GM21786 (cell line): ENCODE measurements at regions not wholly inside any gene's neighbourhood (a gene's known extent, or its start where the extent isn't known, plus 50 kb on each side); places are given as distances from the start of the nearest gene placed in this dataset.
"Not testable (repeated sequence)": the region's sequence is repeated elsewhere in the genome, so short reads cannot be mapped to it uniquely, and the experiment has no call there.

Experiments
- ATAC-seq: cut with Tn5 transposase; IDR thresholded peaks from one replicate; pipeline ENCODE4 v1.9.1; 2021; ENCODE audit not compliant: unreplicated experiment

DNA sequence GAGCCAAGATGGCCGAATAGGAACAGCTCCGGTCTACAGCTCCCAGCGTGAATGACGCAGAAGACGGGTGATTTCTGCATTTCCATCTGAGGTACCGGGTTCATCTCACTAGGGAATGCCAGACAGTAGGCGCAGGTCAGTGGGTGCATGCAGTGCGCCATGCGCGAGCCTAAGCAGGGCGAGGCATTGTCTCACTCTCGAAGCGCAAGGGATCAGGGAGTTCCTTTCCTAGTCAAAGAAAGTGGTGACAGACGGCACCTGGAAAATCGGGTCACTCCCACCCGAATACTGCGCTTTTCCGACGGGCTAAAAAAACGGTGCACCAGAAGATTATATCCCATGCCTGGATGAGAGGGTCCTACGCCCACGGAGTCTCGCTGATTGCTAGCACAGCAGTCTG lies 600.1 kb downstream of the PRR16 start:
- not testable (repeated sequence) for ATAC-seq

DNA sequence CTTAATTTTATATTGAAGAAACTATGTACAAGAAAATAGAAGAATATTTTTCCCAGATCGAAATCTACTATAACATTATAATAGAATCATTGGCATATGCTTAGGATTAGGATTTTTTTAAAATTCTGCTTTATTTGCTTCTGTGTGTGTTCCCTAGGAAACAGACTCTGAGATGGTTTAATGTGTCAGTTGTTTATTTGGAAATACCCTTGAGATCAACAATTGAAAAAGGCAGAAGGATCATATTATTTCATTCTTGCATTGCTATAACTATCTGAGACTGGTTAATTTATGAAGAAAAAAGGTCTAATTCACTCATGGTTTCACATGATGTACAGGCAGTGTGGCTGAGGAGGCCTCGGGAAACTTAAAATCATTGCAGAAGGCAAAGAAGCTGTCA lies 622.6 kb downstream of the PRR16 start:
- no peak for ATAC-seq

DNA sequence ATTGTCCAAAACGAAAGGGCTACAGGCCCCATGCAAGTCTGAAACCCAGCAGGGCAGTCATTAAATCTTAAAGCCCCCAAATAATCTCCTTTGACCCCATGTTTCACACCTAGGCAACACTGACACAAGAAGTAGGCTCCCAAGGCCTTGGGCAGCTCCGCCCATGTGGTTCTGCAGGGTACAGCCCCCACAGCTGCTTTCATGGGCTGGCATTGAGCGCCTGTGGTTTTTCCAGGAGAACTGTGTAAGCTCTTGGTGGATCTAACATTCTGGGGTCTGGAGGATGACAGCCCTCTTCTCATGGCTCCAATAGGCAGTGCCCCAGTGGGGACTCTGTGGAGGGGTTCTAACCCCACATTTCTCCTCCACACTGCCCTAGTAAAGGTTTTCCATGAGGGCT lies 623.5 kb downstream of the PRR16 start:
- ATAC-seq, result no peak

DNA sequence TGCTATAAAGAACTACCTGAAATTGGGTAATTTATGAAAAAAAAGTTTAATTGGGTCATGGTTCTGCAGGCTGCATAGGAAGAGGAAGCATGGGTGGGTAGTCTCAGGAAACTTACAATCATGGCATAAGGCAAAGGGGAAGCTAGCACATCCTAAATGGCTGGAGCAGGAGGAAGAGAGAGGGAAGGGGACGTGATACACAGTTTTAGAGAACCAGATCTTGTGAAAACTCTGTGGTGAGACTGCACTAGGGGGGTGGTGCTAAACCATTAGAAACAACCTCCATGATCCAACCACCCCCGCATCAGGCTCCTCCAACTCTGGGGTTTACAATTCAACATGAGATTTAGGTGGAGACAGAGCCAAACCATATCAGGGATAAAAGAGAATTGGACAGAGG lies 624.2 kb downstream of the PRR16 start:
- no peak for ATAC-seq

DNA sequence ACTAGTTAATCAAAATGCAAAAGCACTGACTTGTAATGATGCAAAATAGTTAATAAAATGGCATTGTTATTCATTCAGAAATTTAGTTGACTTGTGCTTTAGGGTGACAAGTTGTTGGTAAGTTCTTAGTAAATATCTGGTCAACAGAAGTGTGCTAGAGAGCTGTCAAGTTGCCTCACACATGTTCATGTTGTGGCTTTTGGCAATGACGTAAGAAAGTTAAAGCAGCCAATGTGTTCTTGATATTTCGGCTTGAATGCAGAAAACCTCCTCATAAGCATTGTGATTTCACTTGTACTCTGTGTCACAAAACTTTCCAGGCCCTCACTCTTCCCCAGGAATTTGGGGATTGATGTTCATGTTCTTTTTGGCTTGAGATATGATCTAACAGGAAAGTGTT lies 626.7 kb downstream of the PRR16 start:
- ATAC-seq, result no peak

DNA sequence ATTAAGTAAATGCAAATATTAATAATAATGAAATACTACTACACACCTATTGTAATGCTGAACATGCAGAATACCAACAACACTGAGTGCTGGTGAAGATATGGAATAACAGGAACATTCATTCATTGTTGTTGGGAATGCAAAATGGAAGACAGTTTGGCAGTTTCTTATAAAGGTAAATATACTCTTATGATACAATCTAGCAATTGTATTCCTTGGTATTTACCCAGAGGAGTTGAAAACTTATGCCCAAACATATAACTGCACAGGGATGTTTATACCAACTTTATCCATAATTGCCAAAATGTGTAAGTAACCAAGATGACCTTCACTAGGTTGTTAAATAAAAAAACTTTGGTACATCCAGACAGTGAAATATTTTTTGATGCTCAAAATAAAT lies 636.8 kb downstream of the PRR16 start:
- no peak for ATAC-seq

DNA sequence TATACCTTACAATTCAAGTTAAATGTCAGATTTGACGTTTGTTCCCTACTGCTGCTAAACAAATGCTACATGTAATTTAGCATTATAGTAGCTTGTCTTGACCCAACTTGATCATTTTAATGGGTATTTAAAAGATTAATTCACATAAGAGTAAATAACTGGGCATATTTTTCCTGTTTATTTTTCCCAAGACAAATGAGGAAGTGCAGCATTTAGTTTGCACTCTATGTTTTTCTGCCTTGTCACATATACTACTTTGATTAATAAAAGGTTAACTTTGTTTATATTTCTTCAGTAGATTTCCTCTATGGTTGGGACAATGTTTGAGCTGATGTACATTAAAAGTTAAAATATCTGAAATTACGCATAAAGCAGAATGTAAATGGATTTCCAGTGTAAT lies 641.8 kb downstream of the PRR16 start:
- no peak for ATAC-seq

DNA sequence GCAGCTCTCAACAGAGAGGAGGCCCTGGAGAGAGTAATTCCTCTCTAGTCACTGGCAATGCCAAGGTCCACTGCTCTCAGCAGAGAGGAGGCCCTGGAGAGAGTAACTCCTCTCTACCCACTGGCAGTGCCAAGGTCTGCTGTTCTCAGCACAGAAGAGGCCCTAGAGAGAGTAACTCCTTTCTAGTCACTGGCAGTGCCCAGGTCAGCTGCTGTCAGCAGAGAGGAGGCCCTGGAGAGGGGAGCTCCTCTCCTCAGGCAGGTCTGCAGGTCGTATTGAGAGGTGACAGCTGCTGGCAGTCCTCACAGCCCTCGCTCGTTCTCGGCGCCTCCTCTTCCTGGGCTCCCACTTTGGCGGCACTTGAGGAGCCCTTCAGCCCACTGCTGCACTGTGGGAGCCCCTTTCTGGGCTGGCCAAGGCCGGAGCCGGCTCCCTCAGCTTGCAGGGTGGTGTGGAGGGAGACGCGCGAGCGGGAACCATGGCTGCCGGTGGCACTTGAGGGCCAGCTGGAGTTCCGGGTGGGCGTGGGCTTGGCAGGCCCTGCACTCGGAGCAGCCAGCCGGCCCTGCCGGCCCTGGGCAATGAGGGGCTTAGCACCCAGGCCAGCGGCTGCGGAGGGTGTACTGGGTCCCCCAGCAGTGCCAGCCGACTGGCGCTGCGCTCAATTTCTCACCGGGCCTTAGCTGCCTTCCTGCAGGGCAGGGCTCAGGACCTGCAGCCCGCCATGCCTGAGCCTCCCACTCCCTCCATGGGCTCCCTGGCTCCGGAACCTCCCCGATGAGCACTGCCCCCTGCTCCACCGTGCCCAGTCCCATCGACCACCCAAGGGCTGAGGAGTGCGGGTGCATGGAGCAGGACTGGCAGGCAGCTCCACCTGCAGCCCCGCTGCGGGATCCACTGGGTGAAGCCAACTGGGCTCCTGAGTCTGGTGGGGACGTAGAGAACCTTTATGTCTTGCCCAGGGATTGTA lies 642.9 kb downstream of the PRR16 start:
- ATAC-seq, result not testable (repeated sequence)

DNA sequence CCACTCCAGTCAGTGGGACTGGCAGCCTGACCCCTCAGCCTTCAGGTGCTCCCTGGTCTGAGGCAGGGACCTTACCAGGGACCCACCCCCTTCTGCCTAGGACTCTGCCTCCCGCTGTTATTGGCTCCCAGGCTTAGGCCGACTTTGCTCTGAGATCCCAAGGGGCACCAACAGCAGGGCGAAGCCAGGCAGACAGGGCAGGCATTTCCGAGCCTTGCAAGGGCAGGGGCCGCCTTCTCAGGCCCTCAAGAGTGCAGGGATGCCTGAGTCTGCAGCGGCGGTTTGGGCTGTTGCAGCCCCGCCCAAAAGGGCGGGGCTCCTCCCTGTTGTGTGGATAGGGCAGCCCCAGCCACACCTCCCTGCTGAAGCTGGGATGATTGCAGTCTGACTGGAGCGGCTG lies 644.6 kb downstream of the PRR16 start:
- ATAC-seq, result no peak

DNA sequence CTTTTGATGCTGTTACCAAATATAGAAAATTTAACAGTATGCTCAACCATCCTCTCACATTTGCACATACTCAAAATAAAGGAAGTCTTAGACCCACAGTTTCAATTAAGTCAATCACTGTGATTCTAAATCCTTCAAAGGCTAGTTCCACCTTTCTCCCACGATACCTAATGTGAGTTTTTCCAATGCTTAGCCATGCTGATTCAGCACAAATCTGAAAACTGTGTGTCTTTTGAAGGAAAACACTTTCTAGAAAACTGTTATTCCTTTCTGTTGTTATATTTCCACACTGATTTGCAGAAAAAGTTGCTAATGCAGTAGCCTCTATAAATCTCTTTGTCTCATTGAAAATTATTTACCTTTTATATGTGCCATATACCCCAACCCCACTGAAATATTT lies 645.7 kb downstream of the PRR16 start:
- no peak for ATAC-seq

DNA sequence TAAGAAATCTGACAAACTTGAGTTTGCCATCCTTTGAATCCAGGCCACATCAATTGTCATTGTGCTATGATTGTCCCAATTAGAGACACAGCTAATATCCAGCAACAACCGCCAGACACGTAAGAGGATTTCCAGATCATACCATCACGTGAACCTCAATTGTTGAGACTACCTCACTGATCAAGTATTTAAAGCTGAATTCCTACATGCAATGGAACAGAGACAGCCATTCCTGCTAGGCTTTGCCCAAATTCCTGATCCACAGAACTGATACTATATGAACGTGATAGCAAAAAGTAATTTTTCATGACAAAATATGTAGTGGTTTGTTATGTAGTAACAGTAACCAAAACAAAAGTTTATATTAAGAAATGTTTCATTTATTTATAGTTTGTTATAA lies 657.7 kb downstream of the PRR16 start:
- ATAC-seq, result no peak

DNA sequence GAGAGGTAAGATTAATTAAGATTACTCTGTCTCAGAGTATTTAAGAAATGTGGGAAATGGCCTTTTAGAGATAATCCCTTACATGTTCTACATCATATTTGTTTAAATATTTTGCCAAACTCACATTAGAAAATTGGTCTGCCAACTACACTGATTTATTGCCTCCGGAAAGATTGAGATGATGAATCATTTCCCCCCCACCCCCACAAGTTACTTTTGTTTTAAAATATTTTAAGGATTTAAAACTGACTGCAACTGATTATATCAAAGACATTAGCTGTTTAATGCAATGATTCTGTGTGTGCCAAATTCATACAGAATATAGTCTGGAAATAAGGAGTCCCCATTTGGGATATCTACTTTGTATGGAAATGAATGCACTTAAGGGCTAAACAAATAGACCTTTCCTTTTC lies 674.4 kb downstream of the PRR16 start:
- no peak for ATAC-seq

DNA sequence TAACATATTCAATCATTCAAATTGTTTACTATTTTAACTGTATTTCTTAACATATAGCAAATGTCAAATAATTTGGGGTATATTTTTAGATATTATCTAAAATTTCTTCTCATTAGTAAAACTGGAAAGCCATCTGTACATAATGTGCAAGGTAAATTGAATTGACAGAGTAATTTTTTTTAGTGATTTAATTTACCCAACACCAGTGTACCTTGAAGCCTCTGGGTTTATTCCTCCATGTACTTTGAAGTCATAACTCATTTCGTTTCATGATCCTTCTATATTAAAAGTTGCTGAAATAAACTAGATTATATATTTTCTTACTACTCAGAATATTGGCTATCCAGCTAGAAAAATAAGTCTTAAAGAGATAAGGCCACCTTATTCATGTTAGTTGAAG lies 674.9 kb downstream of the PRR16 start:
- ATAC-seq, result no peak

DNA sequence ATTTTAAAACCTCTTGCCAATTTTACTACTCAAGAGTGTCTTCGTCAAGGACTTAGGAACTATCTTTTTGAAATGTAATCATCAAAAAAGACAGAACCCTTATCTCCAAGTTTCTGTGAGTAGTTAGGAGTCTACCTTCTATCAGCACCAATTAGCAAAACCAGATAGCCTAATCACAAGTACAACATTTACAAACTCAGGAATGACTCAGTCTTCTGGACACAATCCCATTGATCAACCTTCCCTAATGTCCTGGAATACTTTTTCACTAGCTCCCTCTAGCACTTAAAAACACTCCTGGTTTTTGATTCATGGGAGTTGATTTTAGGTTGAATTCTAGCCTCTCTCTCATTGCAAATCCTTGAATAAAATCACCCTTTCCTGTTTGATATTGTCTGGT lies 680.7 kb downstream of the PRR16 start:
- ATAC-seq, result no peak

DNA sequence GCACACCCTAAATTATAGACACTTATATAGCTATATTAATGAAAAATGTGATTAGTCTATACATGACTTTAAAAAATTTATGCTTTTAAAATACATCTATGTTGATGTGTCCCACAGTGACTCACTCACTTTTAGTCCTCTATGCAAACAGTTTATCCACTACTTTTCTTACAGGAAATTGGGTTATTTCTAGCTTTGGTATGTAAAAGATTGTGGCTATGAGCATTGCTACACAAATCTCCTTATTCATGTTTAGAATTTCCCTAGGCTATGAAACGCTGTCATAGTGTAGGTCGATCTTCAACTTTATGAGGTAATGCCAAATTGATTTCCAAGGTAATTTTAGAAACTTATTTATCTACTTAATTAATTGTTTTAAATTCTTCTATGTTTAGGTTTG lies 687.4 kb downstream of the PRR16 start:
- ATAC-seq, result no peak

DNA sequence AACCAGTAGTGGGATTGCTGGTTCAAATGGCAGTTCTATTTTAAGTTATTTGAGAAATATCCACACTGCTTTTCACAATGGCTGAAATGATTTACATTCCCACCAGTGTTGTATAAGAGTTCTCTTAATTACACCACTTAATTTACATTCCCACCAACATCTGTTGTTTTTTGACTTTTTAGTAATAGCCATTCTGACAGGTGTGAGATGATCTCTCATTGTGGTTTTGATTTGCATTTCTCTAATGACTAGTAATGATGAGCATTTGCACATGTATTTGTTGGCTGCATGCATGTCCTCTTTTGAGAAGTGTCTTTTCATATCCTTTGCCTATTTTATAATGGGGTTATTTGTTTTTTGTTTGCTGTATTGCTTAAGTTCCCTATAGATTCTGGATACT lies 688.3 kb downstream of the PRR16 start:
- no peak for ATAC-seq

DNA sequence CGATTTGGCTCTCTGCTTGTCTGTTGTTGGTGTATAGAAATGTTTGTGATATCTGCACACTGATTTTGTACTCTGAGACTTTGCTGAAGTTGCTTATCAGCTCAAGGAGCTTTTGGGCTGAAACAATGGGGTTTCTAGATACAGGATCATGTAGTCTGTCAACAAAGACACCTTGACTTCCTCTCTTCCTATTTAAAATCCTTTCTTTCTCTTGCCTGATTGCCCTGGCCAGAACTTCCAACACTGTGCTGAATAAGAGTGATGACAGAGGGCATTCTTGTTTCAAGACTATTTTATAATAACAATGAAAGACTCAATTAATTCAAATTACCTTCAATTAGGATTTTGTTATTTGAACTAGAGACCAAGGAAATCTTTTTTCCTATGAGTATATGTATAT lies 692.5 kb downstream of the PRR16 start:
- no peak for ATAC-seq

DNA sequence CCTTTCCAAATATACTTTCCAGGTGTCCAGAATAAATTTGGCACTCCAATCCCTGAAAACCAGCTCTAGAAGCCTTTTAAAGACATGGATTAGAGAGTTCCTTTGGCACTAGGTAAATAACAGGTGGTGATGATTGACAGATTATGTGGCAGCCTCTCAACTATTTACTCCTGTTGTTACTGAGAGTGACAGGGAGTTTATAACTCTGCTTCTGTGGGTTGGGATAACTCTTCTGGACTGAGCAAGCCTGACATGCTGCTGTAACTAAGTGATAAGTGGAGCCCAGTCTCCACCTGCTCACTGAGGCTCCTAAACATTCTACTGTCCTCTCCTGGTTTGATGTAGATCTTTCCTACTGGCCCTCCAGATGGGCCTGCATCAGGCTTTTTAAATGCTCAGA lies 693.2 kb upstream of the FTMT start:
- ATAC-seq, result no peak

DNA sequence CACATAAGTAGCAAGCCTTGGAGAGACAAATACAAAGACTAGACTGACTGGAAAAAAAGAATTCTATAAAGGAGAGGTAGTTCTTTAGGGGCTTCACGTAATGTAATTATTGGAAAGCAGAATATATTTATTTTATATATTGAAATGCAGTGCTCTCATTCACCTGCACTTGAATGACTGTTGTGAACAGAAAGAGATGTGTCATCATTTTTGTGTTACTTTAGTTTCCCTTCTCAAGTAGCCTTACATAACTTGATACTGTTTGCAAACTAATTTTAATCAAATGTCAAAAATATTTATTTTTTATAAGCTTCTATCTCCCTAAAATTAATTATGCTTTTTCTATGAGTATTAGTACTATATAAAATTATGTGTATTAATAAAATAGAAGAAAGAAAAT lies 691.1 kb upstream of the FTMT start:
- ATAC-seq, result no peak

DNA sequence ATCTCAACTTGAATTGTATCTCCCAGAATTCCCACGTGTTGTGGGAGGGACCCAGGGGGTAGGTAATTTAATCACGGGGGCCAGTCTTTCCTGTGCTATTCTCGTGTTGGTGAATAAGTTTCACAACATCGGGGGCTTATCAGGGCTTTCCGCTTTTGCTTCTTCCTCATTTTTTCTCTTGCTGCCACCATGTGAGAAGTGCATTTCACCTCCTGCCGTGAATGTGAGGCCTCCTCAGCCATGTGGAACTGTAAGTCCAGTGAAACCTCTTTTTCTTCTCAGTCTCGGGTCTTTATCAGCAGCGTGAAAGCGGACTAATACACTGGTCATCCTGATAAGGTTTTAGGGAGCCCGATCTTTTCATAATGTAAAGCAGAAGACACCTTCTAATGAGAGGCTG lies 687.0 kb upstream of the FTMT start:
- no peak for ATAC-seq

DNA sequence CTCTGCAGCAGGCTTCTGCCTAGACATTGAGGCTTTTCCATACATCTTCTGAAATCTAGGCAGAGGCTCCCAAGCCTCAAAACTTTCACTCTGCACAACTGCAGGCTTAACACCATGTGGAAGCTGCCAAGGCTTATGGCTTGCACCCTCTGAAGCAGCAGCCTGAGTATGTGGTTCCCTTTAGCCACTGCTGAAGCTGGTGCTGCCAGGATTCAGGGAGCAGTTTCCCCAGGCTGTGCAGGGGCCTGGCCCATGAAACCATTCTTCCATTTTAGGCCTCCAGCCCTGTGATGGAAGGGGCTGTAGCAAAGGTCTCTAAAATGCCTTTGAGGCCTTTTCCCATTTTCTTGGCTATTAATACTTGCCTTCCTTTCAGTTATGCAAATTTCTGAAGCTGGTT lies 680.3 kb upstream of the FTMT start:
- no peak for ATAC-seq

DNA sequence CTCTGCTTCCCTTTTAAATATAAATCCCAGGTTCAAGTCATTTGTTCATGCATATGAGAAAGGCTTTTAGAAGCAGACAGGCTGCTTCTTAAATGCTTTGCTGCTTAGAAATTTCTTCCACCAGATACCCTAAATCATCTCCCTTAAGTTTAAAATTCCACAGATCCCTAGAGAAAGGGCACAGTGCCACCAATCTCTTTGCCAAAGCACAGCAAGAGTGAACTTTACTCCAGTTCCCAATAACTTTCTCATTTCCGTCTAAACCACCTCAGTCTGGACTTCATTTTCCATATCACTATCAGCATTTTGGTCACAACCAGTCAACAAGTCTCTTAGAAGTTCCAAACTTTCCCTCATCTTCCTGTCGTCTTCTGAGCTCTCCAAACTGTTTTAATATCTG lies 679.8 kb upstream of the FTMT start:
- ATAC-seq, result no peak

DNA sequence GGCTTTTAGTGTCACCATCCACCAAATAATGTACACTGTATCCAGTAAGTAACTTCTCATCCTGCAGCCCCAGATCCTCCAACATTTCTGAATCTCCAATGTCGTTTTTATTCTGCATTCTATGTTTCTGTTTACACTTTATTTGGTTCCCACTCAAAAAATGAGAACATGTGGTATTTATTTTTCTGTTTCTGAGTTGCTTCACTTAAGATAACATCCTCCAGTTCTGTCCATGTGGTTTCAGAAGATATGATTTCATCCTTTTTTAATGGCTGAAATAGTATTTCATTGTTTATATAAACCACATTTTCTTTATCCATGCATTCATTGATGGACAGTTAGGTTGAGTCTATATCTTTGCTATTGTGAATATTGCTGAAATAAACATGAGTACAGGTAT lies 677.3 kb upstream of the FTMT start:
- no peak for ATAC-seq
